GM19372 (cell line): ENCODE measurements at regions not wholly inside any gene's neighbourhood (a gene's known extent, or its start where the extent isn't known, plus 50 kb on each side); places are given as distances from the start of the nearest gene placed in this dataset.
"Not testable (repeated sequence)": the region's sequence is repeated elsewhere in the genome, so short reads cannot be mapped to it uniquely, and the experiment has no call there.

Experiments used
- ATAC-seq: cut with Tn5 transposase; IDR thresholded peaks from one replicate; pipeline ENCODE4 v1.9.1; 2021; ENCODE audit warnings: mild to moderate bottlenecking, low read depth, moderate library complexity; ENCODE audit not compliant: unreplicated experiment

DNA sequence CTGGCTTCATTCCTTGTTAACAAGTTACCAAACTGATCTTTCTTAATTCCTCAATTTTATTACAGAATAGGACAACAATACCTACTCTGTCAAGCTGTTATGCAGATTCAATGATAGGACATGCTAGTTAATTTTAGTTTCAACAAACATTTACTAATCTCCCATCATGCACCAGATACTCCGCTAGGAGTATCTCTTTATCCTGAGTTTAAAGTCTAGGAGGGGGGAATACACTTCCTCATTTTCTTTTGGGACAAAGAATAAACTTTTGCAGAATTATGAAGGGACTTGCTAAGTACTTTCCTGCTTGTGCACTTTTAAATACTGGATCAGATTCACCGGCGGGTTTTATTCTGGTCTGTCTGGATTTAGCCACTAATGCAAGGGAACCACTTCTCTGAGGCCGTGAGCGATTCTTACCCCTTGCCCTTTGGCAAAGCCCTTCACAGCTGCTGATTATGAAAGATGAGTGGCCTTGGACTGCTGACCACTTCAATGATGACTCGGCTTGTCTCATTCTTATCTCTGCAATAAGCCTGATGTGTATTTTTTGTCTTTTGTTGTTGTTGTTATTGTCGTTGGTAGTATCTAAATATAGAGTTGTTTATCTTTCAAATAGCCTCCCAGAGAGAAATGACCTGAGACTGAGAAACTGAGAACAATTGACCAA is 73.9 kb downstream of the RMI1 start:
- ATAC-seq: no peak

DNA sequence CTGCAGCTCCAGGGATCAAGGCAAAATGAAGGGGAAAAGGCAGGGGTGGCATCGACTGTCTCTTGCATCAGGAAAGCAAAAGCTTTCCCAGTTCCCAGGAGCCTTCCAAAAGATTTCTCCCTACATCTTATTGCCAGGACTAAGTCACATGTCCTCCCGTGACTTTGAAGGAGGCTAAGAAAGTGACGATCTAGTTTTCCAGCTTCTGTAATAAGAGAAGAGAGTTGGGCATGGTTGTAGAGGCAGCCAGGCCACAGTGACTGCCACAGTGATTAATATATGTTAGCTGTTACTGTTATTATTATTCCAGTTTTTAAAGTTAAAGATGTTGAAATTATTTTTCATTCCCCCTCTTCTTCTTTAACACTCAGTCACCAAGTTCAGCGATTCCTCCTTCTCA is 77.1 kb downstream of the RMI1 start:
- ATAC-seq: no peak

DNA sequence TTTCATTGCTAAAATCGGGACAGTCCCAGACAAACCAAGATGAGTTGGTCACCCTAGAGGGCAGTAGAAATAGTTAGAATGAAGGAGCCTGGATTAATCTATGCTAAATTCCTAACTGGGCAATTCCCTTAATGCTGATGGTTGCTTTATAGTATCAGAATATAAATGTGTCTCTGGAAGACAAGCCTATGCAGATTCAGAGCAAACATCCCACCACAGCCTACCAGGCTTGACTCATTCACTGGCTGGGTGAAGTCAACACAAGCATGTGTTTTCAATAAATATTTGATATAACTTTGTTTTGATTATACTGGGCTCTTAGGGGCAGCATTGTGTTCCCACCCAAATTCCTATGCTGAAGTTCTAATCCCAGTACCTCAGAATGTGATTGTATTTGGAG is 79.3 kb downstream of the RMI1 start:
- ATAC-seq: no peak

DNA sequence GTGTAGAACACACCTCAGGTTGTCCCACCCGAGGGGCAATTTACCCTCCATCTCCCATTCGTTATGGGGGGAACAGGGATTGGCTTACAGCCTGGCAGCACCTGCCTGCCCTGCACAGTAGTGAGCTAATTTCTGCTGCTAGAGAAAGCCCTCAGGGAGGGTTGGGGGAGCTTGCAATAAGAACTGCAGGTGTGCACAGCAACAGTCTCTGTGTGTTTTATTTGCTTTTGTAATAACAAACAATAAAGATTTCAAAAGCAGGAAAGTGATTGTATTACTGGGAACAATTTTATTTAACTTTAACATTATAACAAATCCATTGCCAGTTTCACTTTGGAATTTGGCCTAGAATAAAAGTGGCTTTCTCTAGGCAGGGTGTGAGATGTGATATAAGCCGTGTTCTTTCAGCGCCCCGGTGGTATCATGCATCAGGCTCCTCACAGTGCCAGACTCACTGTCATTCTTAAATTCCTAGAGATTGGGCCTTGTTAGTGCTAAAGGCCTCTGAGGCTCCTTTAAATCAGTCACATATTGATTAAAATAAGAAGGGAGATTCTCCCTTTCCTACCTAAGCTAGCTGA is 81.1 kb downstream of the RMI1 start:
- ATAC-seq: no peak

DNA sequence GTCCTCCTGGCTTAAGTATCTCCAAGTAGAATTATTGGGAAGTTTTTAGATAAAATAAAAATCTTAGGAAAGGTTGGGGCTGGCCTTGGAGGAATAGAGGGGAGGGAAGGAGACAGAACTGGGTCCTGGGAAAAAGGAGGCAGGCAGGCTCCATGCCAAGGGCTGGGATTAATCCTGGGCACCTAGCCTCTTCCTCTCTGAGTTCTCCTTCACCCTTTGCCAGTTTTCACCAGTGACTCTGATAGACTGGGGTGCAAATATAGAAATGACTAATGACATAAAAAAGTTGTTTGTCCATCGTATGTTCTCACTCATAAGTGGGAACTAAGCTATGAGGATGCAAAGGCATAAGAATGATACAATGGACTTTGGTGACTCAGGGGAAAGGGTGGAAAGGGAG is 81.9 kb downstream of the RMI1 start:
- no peak for ATAC-seq

DNA sequence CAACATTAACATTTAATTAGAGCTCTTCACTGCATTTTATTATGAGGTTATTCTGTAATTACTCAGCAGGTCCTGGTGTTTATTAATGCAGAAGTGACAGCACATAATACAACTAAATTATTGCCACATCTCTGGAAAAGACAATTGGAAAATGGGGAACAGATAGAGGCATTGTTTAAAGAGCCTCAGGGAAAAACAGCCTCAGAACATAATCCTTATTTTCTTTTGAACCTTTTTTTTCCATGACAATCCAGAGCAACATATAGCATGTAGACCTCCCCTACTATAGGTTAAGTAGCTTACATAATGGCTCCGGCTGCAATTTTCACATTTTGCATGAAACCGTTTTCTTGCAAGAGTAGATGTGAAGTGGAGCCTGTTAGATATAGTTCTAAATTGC is 87.2 kb downstream of the RMI1 start:
- no peak for ATAC-seq

DNA sequence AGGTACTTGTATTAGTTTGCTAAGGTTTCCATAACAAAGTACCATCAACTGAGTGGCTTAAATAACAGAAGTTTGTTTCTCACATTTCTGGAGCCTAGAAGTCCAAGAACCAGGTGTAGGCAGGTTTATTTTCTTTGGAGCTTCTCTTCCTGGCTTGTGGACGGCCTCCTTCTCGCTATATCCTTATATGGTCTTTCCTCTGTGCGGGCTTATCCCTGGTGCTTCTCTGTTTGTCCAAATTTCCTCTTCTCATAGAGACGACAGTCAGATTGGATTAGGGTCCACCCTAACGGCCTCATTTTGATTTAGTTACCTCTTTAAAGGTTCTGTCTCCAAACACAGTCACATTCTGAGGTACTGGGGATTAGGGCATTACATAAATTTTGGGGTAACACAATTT is 88.3 kb downstream of the RMI1 start:
- ATAC-seq: no peak

DNA sequence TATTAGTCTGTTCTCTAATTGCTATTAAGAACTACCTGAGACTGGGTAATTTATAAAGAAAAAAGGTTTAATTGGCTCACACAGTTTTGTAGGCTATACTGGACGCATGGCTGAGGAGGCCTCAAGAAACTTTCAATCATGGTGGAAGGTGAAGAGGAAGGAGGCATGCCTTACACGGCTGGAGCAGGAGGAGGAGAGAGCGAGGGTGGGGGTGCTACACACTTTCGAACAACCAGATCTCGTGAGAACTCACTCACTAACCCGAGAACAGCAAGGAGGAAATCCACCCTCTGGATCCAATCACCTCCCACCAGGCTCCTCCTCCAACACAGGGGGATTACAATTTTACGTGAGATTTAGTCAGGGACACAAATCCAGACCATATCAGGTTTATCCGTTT is 90.0 kb downstream of the RMI1 start:
- ATAC-seq: no peak

DNA sequence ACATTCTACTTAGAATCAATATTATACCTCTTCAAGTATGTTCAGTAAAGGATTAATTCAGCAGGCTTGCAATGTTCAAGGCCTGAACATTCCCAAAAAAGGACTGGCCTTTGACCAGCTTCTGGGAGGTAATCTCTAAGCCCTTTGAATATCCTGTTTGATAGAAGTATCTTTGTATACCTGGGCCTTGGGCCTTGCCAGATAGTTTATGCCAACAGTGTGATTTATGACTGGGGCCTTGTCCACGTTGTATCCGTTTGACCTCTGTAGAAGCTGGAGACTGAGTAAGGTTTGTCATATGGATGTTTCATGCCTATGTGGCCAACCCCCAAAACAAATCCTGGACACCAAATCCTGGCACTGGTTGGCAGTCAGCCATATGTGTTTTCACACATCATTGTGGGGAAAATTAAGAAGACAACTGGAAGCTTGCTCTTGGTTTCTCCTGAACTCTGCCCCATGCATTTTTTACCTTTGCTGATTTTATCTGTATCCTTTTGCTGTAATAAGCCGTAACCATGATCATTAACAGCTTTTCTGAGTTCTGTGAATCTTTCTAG is 92.1 kb downstream of the RMI1 start:
- no peak for ATAC-seq

DNA sequence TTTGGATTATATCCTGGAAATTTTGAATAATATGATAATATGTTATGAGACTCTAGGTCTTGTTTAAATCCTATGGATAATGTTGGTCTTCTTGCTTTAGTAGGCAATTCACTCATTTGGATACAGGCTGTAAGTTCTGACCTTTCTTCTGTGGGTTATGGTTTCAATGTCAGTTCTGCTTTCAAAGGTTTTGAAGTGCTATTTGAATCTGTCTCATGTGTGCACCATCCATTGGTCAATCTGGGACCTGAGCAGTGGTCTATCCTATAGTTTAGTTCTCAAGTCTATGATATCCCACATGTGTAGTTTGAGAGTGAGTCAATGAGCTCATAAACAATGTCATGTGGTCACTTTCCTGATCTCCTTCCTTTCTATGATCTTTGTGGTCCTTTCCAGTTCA is 94.4 kb downstream of the RMI1 start:
- ATAC-seq: no peak

DNA sequence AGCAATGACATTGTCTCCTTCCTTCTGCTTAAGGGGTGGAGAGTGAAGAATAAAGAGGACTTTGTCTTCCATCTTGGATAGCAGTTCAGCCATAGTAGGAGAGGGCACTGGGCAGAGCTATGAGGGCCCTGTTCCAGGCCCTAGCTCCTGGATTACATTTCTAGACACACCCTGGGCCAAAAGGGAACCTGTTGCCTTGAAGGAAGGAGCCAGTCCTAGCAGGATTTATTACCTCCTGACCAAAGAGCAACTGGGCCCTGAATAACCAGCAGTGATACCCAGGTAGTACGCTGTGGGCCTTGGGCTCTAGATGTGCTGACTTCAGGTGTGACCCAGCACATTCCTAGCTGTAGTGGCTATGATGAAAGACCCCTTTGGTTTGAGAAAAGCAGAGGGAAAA is 95.8 kb downstream of the RMI1 start:
- ATAC-seq: no peak

DNA sequence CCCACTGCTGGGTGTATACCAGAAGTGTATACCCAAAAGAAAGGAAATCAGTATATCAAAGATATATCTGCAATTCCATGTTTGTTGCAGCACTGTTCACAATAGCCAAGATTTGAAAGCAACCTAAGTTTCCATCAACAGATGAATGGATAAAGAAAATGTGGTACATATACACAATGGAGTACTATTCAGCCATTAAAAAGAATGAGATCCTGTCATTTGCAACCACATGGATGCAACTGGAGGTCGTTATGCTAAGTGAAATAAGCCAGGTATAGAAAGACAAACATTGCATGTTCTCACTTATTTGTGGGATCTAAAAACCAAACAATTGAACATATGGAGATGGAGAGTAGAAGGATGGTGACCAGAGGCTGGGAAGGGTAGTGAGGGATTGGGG is 97.2 kb downstream of the RMI1 start:
- not testable (repeated sequence) for ATAC-seq

DNA sequence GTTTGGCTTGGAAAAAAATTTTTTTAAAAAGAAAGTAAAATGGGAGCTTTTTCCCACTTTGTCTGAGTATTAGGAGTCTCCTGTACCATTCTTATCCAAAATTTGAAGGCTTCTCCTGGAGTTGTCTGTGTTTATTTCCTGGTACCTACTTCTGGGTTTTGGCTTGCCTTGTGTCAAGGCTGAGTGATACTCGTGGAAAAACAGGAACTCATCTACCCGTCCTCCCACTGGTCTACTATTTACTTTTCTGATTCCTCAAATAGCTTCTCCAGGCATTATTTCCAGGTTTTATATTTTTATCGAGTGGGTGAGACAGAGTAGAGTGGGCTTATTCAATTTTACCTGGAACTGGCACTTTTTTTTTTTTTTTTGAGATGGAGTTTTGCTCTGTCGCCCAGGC is 99.4 kb downstream of the RMI1 start:
- ATAC-seq: no peak

DNA sequence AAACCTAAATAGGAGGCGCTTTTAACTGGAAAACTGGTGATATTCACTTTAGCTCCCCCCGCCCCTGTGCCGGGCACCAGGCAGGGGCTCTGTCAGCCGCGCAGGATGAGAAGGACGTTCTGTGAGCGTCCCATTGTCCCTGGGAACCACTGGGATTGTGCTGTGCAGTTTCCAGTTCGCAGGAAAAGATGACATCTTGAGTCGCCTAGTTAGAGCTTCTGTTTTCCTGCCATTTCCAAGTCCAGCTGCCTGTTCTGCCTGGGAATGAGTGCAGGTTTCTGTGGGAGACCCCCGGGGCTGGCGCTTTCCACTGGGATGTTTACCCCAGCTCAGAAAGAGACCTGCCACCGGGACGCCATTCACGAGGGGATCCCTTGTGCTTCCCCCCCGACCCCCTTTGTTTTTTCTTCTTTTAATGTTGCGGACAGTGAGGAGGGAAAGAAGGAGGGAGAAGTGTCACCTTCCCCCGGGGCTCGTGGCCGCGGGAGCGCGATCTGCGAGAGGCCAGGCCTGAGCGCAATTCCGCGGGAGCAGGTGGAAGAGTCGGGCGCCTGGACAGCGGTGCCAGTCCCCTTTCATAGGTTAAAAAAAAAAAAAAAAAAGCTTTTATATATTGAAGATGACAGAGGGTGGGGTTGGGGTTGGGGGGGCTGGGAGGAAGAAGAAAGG is 121.5 kb downstream of the RMI1 start:
- no peak for ATAC-seq

DNA sequence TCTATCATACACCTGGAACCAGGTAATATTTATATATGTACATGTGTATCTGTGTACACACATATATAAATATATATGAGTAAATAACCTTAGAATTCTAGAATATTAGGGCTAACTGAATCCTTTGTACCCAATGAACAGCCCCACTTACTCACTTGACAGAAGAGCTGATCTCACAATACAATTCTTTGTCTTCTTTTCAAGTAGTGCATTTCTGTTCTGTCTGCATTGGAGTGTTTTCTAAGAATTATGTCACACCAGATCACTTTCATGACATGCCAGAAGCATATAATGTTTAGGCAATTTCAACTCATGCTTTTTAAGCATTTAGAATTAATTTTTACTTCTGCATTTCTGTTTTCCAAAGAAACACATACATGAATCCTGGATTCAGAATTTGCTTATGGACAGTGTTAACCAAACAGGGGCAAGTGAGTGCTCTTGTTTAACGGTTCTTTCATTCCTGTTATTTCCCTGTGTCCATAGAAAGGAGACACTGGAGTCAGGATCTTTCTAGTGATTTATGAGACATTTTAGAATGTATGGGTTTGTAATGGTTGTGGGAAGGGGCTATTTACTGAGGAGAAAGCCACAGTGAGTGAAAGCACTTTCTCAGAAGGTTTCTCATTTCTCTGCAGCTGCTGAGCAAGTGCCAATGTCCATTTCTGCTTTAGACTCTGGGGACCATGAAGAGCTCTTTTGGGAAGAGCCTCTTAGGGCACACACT is 123.2 kb downstream of the RMI1 start:
- ATAC-seq: no peak

DNA sequence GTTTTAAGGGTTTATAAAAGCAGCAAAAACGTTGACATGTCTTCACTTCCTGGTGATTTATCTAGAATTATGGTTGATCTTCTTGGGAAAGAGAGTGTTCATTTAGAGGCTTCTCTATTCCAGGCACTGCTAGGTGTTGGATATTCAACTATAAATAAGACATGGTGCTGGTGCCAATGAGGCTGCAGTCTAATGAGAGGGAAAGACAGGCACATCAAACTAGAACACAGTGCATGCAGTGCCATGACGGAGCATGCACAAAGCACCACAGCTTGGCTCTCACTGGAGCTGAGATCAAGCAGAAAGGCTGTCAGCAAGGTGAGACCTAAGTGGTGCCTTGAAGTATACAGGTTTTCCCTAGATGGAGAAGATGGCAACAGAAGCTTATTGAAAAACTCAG is 126.5 kb downstream of the RMI1 start:
- ATAC-seq: no peak

DNA sequence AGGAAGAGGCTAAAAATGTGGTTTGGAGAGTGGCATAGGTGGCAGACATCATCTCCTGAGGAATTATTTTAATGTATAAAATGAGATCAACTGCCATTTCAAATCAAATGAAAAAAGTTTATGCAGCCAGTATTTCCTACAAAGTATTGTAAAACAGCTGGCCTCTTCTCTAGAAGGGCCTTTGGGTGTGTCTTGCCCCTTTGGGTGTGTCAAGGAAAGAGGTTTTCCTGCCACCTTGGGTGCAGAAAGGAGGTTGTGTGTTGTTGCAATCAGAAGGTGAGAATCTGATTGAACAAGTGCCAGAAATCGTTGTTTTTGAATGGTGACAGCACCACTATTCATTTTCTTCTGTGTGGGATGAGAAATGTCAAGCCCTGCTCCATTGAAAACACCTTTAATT is 127.4 kb downstream of the RMI1 start:
- no peak for ATAC-seq

DNA sequence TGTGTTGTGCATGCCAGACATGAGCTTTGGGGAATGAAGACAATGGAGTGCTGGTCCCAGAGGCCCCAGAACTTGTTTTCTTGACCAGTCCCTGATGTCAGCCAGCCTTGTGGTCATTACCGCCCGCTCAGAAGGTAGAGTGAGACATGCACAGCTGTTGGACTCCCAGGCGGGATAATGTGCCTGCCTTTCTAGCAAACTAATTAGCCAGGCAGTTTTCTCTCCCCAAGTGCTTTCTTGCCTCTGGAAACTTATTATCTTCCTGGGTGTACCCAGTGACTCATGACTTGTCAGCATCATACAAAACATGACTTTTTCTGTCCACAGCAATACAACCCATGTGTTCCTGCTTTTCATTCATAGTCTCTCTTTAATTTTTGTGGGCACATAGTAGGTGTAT is 131.1 kb downstream of the RMI1 start:
- ATAC-seq: no peak

DNA sequence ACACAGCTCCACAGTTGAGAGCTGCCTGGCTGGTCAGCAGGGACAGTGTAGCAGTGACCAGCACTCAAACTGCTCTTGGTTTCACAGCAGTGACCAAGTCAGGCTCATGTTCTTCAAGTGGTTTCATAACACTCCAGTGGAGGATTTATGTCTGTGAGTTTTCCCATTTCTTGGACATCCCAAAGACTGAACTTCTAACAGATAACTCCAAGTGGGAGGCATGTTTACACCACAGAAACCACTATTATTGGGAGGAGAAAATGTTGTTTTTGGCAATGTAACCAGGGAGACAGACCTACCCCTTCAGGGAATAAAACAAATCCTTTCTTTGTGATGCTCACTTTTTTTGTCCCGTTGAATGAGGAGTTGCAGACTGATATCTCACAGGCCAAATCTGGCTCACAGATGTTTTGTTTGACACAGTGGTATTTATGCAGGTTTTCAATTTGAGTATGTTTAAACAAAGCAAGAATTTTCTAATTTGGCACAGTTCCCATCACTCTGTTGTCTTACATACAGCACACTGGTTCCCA is 141.5 kb downstream of the RMI1 start:
- no peak for ATAC-seq

DNA sequence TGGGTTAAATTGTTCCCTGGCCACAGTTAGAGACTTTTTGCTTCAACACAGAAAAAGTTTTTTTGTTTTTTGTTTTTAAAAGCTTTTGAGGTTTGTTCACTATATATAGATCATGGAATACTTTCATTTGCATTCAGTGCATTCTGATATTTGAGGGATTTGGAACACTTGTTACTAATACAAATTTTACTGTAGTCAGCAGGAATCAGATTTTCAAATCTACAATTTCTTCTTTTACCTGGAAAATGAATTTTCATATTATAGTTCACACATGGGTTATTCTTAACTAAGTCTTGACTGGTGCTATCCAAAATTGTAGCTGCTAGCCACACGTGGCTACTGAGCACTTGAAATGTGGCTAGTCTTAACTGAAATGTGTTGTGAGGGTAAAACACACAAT is 142.0 kb downstream of the RMI1 start:
- no peak for ATAC-seq
